B cell (primary cell): ENCODE measurements at regions not wholly inside any gene's neighbourhood (a gene's known extent, or its start where the extent isn't known, plus 50 kb on each side); places are given as distances from the start of the nearest gene placed in this dataset.

Source experiments
- CTCF ChIP-seq: fragments of 200-600 bp; IDR thresholded peaks from one replicate; pipeline ENCODE4 v1.8.0; 2022; ENCODE audit warnings: antibody characterized with exemption, mild to moderate bottlenecking
- EZH2 ChIP-seq: IDR thresholded peaks from 2 replicates; pipeline ENCODE4 v1.6.1; 2012; ENCODE audit warnings: borderline replicate concordance, low read depth, mild to moderate bottlenecking, moderate library complexity, low read length; ENCODE audit not compliant: insufficient read depth, poor library complexity, severe bottlenecking

DNA sequence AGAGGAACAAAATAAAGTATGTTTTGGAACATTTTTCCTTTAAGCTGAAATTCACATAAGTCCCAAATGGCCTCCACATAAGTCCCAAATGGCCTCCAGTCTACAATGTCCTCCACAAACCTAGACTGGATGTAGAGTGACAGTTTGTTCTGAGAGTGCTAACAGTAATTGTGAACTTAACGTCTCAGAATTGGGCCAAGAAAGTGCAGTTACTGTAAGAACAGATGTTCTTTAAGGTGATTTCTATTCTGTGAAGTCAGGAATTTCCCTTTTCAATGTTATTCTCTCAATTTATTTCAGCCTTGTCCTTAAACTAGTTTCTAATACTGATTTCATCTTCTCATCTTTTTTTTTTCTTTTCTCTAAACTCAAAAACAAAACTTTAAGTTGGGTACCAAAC lies 188.7 kb upstream of the SEMA3E start:
- TF ChIP-seq EZH2 = no peak
- no peak for TF ChIP-seq CTCF
